SKM-1 treated with dmso at 0.1 percent for 144 hours (cell line): ENCODE measurements at regions not wholly inside any gene's neighbourhood (a gene's known extent, or its start where the extent isn't known, plus 50 kb on each side); places are given as distances from the start of the nearest gene placed in this dataset.

ENCODE experiments used
- DNase-seq: peaks from one replicate; lab custom pipeline; 2025; ENCODE audit not compliant: unreplicated experiment; lab: John Stamatoyannopoulos, UW

DNA sequence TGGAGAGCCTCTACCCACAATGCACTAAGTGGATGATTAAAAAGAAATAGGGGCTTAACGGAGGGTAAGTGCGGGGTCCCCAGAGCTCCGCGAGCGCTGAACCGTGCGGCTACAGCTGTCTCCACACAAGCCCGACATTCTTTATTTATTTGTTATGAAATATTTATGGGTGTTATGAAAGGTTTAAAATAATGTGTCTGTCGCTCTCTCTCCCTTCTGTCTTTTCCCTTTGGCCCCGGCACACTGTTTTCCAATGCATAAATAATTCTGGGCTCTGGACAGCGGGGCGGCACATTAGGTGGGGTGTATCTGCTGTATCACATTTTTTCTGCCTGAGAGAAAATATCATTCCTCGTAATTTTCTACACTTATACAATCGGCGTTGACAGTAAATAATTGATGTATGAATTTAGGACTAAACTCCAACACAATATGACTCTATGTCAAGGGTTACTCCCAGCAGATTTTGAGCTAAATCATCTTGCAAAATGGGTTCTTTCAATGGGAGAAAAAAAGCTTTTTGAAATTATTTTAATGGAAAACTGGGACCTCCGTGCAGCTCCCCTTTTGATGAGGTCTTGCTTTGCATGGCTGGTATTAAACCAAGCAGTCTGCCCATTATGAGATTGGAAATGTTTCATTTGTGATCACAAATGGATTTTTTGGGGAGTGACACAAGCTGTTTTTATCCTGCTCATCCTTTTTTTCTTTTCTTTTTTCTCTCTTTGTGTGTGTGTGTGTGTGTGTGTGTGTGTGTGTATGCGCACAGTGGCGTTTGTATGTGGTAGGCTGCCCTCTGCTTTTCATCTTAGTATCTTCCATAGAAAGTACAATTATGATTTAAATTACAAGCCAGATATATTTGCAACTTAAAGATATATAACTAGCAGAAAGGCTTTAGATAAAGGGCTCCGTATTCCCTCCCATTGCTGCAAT lies 370.6 kb upstream of the IRX4 start:
- DNase-seq = no peak

DNA sequence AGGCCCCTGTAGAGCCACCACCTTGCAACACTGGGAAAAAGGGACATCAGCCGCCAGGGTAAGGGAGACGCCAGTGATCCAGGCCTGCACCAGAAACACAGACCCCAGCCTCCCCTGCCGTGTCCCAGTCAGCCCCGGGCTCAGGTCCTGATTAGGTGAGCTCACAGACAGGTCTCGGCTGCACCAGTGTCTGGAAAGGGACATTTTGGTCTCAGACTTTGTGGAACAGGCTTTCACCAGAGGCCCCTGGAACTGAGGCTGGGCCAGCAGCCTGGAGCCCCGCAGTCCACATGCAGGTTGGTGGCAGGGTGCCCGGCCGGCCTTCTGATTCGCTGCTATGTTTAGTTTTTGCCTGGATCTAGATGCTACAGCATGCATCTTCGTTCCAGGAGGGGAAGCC lies 369.0 kb upstream of the IRX4 start:
- DNase-seq = no peak

DNA sequence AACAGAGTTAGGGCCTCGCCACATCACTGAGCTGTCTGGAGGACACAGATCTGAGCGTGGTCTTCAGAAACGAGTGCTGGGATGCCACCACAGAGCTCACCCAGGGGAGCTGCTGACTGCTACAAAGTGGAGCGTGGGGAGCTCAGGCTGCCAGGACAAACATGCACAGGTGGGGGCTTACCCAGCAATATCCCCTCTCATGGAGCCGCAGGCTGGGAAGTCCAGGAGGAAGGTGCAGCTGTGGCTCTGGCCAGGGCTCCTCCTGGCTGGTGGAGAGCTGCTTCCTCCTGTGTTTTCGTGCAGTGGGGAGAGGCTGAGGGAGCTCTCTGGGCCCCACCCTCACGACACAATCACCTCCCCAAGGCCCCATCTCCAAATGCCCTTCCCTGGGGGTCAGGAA lies 368.6 kb upstream of the IRX4 start:
- no peak for DNase-seq

- DNase-seq = no peak
Observed at GRCh38 chr5:2250365-2250950, 367.7 kb upstream of the IRX4 start.

DNA sequence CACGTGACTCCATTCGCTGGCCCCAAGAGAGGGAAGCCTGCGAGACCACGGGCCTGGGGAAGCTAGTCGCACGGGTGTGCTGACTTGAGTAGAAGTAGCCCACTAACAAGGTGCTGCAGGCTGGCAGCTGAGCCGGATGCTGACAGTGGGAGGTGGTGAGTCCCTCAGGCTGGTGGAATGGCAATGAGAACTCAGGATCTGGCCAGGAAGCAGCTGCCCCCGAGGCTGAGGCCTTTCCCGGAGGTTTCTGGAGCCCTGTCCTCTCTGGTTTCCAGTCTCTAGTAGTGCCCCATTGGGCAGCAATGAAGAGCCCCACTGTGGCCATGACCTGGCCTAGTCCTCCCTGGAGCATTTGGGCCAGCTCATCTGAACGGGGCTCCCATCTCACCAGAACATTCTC lies 366.7 kb upstream of the IRX4 start:
- DNase-seq = no peak

DNA sequence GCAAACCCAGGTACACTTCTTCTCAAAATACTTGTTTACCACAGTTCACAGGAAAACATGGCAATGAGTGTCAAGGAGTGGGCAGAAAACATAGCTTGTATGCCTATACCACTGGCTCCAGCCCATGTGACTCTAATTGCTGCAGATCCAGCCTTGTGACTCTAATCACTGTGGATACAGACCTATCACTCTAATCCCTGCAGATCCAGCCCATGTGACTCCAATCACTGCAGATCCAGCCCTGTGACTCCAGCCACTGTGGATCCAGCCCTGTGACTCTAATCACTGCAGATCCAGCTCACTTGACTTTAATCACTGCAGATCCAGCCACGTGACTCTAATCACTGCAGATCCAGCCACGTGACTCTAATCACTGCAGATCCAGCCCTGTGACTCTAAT lies 366.3 kb upstream of the IRX4 start:
- no peak for DNase-seq

- no peak for DNase-seq
Observed at GRCh38 chr5:2242539-2242938, 359.8 kb upstream of the IRX4 start.

DNA sequence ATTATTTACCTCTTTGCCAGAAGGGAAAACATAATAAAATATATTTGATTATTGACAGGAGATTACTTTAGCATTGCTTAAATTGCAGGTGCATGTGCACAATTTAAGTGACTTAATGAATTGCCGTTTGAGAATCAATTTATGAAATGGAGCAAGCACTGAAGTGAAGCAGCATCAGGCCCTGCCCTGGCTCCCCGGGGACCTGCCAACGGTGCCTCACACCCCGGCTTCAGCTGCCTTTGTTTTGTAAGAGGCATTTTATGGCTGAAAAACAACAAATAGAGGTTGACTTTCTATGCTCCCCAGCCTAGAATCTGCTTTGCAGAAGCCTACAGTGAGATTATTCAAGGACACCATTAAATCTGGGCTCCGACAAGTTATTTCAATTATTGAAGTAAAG lies 359.1 kb upstream of the IRX4 start:
- no peak for DNase-seq

DNA sequence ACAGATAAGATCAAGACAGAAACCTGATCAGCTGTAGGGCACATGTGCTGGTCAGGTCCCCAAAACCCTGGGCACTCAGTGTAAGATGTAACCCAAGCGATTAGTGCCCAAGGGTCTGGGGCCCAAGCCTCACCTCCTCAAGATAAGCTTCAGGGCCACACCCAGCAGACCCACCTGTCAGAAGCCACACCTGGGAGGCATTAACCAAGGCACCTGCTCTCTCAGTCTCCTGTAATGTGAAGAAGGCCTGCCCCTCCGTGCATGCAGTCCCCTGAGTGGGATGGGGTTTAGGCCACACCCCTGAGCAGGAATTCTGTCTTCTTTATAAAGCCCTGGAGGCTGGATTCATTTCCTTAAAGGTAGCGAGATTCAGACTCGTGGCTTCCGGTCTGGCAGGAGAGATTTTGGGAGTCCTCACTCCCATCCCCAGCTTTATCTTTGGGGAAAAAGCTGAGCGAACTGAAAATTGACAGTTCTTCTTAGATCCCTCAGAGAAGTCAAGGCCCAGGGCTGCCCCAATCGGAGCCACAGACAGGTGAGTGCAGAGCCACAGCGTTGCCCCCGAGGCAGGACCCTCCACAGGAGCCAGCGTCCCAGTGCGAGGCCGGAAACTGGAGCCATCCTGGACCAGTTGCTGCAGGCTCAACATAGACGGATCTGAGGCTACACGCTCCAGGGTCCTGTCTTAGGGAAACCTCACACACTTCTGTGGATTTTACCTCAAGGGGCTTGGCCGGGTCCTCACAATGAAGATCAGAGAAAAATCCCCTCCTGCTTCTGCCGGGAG lies 357.6 kb upstream of the IRX4 start:
- no peak for DNase-seq

- DNase-seq = no peak
Observed at GRCh38 chr5:2239201-2239910, 356.6 kb upstream of the IRX4 start.

DNA sequence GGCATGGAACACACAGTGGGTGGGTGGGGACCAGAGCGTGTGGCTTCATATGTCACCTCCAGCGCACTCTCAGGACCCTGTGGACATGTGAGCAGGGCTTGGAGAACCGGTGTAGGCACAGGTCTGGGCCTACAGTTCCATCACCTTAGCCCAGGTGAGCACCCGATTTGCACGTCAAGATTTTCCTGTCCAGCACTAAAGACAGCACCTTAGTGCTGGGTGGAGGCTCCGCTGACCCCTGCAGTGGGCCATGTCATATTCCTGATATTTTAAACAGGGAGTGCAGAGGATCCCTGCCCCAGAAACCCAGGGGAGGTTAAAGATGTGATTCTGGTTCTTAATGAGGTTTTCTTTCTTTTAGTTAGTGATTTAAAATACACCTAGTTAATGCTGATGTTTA lies 356.0 kb upstream of the IRX4 start:
- DNase-seq = no peak

DNA sequence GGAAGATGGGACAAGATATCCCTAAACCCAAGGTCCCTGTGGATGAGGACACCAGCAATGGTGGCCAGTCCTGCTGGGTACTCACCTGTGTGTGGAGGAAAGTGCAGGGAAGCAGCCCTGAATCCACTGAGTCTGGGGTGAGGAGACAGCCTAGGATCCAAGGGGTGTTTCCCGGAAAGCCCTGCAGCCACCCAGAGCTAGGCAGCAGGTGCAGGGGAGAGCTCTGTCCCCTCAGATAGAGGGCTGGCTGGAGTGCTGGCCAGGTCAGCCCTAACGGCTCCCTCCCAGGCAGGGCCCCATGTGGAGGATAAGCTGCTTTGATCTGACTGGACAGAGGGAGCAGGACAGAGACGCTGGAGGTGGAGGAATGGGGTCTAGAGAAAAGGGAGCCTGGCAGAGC lies 344.7 kb upstream of the IRX4 start:
- no peak for DNase-seq

GRCh38 chr5:2224689-2225088 lies 342.0 kb upstream of the IRX4 start:
- no peak for DNase-seq

- no peak for DNase-seq
Observed at GRCh38 chr5:2223303-2223702, 340.6 kb upstream of the IRX4 start.

DNA sequence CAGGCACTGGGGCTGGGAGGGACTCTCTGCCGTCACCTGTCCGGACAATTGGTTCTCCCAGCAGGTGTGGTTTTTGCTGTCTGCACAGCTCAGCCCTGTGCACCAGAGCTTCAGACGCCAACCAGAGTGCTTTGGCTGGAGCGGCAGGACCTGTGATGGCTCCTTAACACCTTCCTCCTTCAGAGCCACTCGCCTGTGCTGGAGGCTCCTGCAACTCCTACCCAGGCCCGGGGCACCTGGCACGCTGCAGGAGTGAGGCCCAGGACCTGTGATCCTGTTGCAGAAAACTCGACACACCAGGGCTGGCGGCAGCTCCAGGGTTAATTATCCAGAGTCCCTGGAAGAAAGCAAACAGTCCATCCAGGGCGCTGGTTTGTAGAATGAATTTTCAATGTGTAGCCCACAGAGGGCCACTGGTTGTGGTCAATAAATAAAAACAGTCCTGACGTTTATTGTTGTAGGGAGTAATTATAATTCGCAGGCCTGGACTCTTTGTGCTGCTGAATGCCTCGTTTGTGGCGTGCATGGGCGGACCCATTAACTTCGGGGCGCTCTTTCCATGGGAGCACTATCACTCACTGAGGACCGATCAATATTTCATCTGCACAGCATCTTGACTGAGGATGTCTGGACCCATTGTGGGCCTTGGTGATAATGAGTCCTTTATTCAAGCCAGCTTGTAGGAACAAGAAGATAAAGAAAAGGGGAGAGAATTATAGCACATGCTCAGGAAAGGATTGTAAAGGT lies 339.7 kb upstream of the IRX4 start:
- no peak for DNase-seq

- DNase-seq = no peak
Observed at GRCh38 chr5:2221450-2221849, 338.7 kb upstream of the IRX4 start.

DNA sequence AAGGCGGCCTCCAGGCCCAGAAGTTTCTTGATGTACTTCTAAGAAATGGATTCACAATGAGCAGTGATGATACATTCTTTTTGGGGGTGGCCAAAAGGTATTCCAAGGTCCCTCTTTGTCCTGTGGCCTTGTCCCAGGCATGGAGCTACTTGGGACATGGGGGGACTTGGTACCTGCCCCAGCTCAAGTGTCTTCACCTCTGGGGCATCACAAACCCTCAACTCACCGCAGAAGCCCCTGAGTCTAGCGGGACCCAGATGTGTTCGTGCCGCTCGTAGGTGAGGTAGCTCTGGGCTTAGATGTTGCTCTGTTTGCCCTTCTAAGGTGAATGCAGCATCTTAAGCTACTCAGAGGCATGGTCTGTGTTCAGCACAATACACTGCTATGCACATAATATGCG lies 338.0 kb upstream of the IRX4 start:
- no peak for DNase-seq

GRCh38 chr5:2219149-2219776 lies 336.5 kb upstream of the IRX4 start:
- DNase-seq = no peak

DNA sequence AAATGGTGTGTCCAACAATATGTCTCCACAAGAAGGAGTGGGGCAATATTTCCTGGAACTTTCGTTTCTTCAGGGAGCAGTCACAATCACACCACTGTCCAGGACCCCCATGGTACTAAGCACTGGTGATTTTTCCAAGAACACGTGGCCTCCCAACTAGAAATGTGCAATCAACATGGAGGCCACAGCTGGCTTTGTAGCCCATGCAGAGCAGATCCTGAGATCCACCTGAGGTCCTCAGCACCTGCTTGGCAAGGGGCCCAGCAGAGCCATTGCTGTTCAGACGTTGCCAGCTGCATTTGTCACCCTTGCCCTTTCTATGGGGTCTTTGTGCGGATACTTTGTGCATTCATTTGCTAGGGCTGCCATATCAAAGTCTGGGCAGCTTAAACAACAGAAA lies 334.5 kb upstream of the IRX4 start:
- DNase-seq = no peak

- no peak for DNase-seq
Observed at GRCh38 chr5:2214910-2215590, 332.3 kb upstream of the IRX4 start.
